Fibroblast of skin of right quadriceps (primary cell): ENCODE measurements at regions not wholly inside any gene's neighbourhood (a gene's known extent, or its start where the extent isn't known, plus 50 kb on each side); places are given as distances from the start of the nearest gene placed in this dataset.
"Not testable (repeated sequence)": the region's sequence is repeated elsewhere in the genome, so short reads cannot be mapped to it uniquely, and the experiment has no call there.

Experiments
- DNase-seq: peaks from one replicate; pipeline ENCODE4 v3.0.0-alpha.2; 2013

DNA sequence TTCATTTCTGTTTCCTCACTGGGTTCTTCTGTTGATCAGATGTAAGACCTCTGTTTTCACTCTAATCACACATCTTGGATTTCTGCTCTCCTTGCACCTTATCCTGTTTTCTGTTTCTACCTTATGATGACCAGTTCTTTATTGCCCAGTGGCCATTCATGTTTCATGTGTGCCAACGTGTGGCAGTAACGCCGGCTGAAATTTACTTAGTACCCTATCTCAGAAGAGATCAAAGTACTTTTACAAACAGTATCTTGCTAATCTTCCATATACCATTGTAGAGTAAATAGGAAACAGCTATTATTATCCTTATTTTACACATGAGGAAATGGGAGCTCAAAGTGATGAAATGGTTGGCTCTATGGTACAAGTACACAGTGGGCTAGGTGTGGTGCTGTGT is 74.0 kb downstream of the GATA3 start:
- no peak for DNase-seq

DNA sequence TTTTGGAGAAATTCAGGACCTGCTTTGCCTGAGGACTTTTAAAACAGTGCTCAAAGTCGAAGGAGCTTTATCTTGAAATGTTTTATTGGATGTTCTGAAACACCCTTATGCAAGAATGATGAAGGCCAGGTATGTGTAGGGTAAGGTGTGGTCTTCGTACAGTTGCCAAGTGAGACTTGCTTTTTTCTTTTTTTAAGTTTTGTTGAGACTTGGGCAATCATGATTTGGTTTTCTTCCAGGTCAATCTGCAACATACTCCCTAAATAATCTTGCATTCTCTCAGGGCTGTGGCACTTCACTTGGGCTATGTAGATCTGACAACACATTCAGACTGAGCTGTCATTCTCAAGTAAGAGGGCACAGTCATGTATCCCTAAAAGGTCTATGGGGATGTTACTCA is 75.0 kb downstream of the GATA3 start:
- no peak for DNase-seq

DNA sequence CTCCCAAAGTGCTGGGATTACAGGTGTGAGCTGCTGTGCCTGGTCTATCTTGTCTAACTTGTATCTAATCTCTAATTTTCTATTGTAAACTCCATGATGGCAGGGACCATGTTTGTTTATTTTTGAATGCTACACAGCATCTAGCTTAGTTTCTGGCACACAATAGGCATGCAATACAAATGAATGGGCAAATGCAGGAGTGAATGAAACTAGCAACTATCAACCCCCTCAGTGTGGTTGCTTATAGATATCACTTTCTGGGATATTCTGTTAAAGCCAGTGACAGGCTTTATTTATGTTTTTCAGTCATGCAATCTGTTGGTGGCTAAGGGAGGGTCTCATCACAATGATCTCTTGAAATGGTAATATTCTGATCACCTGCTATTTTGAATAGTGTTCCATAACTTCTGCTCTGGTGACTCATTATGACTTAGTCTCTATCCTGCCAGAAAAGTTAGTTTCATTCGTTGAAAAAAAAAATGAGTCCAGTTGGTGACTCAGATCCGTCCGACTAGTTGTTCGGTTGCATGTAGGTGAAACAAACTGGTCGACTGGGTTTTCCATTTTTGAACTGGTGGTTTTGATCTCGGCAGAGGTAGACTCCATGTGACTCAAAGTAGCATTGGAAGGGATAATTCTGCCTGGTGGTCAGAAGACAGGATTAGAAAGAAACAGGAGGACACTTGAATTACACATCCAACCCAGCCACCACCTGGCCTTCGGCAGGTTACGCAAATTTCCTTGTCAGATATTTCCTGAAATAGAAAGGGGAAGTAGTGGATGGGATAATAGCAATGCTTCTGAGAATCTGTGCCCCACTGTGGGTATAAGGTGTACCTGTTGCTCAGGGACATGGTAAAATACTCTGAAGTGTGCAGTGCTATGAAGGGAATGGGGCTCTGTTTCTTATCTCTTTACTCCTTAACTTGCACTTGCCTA is 76.8 kb downstream of the GATA3 start:
- DNase-seq: peak; percentile 13

DNA sequence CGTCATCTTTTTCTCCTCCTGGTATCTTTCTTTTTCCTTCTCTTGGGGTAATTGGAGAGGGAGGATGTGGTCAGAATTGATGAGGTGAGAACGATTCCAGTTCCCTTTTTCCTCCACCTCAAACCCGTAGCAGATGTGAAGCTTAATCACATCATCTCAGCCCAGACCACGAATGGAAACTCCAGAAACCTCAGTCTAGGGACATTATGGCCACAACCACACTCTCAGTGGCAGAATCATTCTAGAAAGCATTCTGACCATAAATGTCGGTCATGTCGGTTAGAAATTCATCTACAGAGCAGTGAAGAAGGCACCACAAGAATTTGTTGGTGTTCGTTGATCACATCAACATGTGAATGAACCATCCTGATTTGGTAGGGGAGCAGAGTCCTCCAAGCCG is 78.7 kb downstream of the GATA3 start:
- DNase-seq: no peak

DNA sequence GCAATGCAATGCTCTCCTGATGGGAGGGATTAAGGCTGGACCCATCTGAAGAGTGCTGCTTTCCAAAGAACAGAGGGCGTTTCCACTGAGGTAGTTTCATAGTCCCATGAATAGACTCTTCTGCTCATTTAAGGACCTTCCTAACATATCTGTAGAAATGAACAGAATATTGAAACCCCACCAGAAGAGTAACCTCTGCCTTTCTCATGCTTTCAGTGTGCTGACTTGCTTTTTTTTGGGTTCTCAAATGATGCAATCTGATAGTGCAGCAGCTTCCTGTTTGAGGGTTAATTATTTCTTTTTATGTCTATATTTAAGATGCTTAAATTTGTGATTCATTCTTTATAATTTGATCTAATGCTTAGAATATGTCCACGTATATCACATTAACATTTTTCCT is 82.2 kb downstream of the GATA3 start:
- no peak for DNase-seq

DNA sequence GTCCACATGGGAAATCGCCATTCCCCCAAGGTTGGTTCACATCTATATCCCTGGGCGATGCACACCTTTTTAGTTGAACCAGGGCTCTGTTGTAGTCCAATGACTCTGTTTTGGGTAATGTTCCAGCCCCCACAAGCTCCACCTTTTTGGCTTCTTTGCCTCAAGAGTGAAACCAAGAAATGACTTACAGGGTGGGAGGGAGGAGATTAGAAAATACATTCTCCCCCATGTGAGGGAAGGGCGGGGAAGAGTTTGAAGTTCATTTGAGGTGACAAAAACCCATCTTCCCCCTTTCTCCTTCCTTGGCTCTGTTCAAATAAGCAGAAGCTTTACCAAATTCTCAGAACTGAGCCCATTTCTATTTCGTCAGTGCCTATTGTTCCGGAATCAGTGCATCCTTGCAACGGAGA is 82.8 kb downstream of the GATA3 start:
- DNase-seq: no peak

DNA sequence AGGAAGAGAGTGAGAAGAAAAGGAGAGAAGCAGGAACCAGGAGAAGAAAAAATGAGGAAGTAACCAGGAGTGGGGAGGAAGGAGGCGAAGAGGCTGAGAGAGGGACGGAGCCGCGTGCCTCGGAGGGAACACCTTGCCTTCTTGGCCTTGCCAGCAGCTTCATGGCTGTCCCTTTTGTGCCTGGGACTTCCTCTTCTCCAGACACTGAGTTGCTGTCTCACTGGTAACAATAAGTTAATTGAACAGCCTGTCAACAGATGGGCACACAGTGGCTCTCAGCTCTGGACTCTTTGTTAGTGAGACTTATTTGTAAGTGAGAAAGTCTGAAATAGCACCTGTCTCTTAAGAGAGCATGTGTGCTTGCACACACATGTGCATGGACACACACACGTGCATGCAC is 83.2 kb downstream of the GATA3 start:
- DNase-seq: no peak

DNA sequence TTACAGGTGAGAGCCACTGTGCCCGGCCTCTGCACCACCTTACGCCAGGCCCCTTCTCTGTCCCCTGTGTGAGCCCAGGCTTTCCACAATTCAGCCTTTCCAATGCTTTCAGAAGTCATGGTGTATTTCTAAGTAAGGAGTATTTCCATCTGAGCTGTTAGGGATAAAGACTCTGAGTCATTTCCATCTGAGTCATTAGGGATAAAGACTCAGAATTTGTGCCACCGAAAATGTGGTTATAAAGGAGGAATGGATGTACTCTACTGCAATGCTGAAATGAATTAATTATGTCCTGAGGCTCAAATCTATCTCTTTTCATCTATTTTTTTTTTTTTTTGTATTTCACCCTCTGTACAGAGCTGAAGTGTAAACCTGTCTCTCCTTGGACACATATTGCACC is 84.0 kb downstream of the GATA3 start:
- peak; percentile 48 for DNase-seq

DNA sequence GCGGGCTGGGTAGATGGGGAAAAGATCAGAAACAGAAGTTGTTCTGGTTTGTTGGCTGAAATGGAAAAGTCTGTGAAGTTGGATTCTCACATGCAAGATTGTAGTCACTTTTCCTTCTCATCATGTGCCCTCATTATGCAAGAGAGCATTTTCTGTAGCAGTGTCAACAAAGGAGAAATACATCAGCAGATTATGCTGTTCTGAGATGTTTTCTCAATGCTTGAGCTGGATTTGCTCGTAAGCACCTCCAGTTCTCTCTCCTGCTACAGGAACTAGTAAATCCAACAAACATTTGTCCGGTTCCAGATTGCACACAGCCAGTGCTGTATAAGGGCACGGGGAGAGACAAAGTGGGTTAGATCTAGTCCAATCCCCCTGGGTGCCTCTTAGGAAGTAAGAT is 90.0 kb downstream of the GATA3 start:
- DNase-seq: no peak

DNA sequence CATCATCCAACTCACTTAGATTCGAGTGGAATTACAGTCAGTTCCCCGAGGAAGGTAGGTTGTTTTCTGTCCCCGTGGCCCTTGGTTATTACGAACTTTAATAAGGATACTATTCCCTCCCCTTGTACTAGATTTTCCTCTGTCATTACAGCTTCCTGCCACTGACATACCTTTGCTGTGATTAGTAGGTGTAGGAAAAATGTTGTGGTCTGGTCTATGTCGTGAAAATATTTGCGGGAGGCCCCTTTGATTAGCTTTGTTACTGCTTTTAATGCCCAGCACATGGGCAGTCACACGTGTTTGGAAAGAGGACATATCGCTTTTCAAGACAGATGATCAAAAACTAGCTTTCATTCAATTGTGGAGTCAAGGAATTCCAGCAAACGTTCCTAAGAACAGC is 92.2 kb downstream of the GATA3 start:
- peak; percentile 42 for DNase-seq

DNA sequence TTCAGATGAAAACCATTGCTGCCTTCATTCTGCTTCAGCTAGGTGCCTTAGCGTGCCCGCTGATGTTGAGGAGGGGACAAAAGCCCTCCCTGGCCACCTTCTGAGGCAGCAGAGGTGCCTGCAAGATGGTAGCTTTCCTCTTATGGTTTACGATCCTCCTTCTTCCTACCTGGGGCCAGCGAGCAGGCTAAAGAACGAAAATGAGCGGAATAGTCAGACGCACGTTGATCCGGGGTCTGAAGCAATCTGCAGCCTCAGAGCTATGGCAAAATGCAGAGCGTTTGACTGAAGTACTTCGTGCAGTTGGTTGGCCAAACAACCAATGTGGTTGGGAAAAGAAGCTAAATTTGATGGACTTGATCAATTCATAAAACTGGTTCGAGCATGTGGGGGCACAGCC is 95.5 kb downstream of the GATA3 start:
- no peak for DNase-seq

DNA sequence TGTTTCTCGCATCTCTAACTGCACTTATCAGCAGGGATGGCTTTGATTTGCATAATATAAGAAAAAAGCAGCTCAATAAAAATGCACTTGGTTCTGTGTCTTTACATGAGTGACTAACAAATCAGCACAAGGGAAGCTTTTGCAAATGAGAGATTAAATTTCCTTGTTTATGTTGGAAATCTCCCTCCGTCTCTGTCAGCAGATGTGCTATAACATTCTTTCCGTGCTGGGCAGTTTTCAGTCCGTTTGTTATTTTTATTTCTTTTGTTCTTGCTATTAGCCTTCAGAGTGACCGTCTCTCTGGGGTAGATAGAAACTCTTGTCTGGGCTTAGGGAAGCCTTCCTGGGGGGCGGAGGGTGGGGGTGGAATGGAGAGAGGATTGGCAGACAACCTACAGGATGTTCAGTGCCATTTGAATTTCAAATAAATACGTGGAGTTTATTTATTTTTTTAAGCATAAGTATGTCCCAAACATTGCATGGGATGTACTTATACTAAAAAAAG is 96.0 kb downstream of the GATA3 start:
- no peak for DNase-seq

DNA sequence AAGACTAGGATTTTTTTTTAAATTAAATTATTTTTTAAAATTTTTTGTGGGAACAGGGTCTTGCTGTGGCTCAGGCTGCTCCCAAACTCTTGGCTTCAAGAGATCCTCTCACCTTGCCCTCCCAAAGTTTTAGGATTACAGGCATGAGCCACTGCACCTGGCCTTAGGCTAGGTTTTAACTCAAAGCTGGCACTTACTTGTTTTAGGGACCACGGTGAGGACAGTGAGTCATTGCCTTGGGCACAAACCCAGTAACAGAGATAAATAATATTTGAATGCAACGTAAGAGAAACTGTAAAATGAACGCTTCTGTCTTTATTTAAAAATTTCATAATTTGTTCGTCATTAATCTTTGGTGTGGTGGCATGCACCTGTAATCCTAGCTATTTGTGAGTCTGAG is 96.6 kb downstream of the GATA3 start:
- DNase-seq: no peak

DNA sequence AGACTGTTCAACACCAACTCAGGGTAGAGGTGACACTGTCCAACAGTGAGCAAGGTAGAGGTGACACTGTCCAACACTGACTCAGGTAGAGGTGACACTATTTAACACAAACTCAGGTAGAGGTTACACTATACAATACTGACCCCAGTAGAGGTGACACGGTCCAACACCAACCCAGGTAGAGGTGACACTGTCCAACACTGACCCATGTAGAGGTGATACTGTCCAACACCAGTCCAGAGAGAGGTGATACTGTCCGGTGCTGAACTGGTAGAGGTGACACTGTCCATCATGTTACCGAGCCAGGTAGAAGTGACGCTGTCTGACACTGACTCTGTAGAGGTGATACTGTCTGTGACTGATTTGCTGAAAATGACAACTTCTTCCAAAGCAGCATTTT is 102.4 kb downstream of the GATA3 start:
- DNase-seq: no peak

DNA sequence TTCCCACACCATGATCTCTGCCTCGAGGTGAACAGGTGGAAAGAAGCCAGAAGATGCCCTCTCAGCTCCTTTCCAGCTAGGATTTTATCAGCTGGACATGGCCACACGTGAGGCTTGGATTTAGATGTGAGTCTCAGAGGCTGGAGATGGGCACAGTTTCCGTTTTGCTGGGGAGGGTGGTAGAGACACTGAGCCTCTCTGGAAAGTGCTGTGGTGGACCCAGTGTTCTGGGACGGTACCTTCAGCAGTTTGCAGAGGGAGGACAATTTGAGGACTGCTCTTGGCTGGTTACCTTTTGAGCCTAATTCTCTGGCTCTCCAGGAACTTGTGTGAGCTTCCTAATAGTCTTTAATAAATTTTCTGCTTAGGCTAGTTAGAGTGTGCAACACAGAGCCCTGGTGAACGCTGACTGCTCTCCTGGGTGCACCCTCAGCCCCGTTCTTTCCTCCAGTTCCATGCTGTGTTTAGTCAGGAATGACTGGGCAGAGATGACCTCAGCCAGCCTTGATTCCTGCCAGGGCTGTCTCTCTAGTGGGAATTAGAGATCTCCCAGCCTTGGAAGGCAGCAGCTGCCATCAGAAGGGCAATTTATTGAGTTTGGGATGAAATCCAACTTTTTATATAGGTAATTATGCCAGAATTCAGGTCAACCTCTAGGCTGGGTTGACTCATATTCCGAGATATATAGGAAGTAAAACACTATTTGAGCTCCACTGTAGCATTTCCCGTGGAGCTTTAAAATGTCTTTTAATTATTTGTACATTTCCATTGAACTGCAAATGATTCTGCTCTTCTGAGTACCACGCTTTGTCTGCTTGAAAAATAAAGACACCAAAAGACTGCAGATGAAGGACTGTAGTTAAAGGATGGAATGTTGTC is 103.9 kb downstream of the GATA3 start:
- no peak for DNase-seq

DNA sequence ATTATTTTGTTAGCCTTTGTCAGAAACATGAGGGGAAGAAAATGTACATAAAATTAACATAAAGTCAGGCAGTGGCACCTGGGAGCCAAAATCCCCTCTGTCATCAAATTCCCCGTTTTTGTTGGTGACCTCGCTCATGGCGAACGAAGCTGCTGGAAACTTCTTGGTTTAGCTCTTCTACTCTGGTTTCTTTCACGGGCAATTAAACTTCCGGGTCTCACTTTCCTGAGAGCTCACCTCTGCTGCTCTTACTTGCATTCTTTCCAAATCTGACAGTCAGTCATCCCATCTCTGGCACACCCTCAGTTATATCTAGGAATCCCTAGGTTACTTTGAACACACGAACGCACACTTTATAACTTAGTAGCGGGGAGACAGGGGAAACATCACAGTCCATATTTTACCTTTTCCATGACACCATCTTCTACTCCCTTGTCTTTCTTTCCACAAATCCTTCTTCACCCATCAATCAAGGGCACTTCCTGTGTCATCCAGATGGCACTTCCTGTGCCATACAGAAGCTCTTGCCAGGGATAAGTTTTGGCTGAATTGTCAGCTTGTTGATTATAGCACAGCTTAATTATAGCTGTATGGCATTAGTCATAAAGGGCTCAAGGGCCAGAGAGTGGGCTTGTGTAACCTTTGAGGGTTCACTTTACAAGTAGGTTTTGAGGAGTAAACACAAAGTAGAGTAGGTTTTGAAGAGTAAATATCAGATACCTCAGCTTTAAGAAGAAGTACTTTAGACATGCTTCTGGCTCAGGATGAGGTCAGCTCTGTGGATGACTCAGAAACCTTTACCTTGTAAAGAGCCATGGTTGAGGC is 105.1 kb downstream of the GATA3 start:
- DNase-seq: no peak

DNA sequence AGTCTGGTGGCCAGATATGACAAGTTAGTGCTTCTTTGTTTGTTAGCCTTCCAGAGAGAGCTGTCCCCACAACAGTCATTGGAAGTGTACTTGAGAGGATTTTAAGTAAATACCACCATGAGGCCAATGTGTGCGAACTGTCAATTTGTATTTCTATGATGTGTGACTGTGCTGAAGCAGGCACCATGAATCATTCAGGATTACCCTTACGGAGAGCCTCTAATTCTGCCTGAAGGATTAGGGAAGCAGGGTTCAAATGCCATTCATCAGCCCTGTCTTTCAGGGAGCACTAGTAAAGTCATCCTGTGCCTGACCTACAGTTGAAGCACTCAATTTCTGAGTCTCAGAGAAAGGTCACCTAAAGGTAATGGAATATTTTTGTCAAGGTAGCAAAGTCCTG is 109.3 kb downstream of the GATA3 start:
- DNase-seq: no peak

DNA sequence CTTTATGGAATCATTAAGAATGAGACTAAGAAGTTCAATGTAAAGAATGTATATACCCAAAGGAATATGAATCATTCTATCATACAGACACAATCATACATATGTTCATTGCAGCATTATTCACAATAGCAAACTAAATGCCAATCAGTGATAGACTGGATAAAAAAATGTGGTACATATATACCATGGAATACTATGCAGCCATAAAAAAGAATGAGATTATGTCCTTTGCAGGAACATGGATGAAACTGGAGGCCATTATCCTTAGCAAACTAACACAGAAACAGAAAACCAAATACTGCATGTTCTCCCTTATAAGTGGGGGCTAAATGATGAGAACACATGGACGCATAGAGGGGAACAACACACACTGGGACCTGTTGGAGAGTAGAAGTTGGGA is 110.2 kb downstream of the GATA3 start:
- DNase-seq: not testable (repeated sequence)

DNA sequence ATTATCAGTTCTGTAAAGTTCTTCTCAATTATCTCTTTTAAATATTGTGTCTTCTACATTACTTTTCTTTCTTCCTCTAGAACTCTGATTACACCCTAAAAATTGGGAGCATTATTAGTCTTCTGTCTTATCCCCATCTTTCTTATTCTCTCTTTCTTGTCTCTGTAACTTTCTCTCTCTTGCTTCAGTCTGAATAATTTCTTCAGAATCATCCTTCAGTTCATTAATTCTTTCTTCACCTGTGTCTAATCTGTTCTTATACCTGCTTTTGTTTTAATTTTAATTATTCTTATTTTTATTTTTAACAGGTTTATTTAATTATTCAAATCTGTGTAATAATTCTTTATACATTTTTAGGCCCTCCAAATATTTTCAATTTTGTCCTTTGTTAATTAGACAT is 114.3 kb downstream of the GATA3 start:
- no peak for DNase-seq

DNA sequence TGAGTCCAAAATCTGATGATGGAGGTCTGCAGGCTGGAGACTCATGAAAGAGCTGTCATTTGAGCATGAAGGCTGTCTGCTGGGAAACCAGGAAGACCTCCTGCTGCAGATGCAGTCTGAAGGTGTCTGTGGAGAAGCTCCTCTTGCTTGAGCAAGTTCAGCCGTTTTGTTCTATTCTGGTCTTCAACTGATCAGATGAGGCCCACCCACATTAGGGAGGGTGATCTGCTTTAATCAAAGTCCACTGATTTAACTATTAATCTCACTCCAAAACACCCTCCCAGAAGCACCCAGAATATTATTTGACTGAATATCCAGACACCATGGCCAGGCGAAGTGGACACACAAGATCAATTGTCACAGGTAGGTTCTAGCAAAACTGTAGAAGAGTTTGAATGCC is 116.5 kb downstream of the GATA3 start:
- DNase-seq: no peak

DNA sequence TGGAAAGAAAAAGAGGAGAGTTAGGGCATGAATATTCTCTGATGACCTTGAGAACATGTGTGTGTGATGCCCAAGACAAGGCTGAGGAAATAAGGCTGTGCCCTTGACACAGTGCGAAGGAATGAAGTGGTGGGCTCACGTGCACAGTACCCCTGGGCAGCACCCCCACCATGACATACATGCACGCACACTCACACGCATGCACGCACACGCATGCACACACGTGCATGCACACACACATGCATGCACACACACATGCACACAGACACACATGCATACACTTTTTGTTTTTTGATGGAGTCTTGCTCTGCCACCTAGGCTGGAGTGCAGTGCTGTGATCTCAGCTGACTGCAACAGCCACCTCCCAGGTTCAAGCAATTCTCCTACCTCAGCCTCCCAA is 118.1 kb downstream of the GATA3 start:
- DNase-seq: no peak

DNA sequence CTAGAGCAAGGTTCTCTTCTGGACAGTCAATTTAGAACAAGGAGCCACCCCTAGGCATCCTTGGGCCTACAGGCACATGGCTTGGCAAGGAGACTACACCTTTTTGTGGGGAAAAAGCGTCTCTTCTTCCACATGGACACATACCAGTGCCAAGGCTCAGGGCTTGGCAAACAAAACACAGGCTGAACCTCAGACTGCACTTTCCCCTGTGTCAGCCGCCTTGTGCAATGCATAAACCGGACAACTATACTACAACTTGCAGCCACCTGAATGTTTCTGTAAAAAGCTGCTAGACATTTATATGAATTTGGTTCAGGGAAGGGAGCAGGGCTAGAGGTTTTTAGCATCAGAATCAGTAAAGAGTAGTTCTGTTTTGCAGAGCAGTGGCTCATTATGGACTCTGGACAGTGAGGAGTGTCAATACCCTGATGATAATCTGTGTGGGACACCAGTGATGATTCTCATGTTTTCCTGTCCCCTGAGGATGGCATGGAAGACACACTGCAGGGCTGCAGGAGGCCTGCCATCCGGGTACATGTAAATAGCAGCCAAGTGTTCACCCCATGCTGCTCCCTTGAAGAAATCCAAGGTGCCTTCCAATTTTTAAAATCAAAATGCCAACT is 118.9 kb downstream of the GATA3 start:
- DNase-seq: no peak

DNA sequence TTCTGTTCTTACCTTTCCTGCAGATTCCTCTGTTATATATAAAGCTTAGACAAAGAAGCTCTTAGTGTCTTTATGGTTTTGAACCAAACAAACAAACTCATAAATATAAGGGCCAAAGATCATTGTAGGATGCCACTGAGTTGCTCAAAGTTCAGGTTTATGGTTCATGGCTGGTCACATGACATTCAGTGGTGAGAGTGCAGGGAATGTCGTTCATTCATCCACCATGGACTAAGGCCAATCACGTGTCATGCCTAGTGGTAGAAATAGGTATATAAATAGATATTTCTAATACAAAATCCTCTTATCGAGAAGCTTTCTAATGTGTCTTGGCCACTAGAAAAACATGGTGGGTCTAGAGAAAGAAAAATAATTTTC is 119.4 kb downstream of the GATA3 start:
- DNase-seq: no peak
